HEK293T (cell line): ENCODE measurements at regions not wholly inside any gene's neighbourhood (a gene's known extent, or its start where the extent isn't known, plus 50 kb on each side); places are given as distances from the start of the nearest gene placed in this dataset.

ENCODE experiments used
- CTCF ChIA-PET: fragments of 350-600 bp; formaldehyde crosslinking; extraction: SDS; loops from one replicate; lab custom pipeline; 2021; ENCODE audit warnings: antibody characterized with exemption, inconsistent platforms; lab: Yijun Ruan, JAX
- POLR2A ChIA-PET: fragments of 350-600 bp; formaldehyde crosslinking; extraction: SDS; loops from one replicate; lab custom pipeline; 2020; ENCODE audit warnings: antibody characterized with exemption, inconsistent platforms; lab: Yijun Ruan, JAX
- DNase-seq: peaks from one replicate; pipeline ENCODE4 v3.0.0; 2012; ENCODE audit warnings: mixed read lengths; ENCODE audit errors: extremely low spot score
- ARNT ChIP-seq: fragments of 450-650 bp; IDR thresholded peaks from 2 replicates; pipeline ENCODE4 v1.6.1; 2017; ENCODE audit warnings: mild to moderate bottlenecking
- BHLHE40 ChIP-seq: fragments of 450-650 bp; IDR thresholded peaks from 2 replicates; pipeline ENCODE4 v1.6.1; 2016; ENCODE audit warnings: mild to moderate bottlenecking, moderate library complexity, borderline replicate concordance
- CTBP1 ChIP-seq: fragments of 450-650 bp; IDR thresholded peaks from 2 replicates; pipeline ENCODE4 v1.6.1; 2016; ENCODE audit warnings: borderline replicate concordance
- ELF4 ChIP-seq: fragments of 450-650 bp; IDR thresholded peaks from 2 replicates; pipeline ENCODE4 v1.6.1; 2017; ENCODE audit warnings: antibody characterized with exemption
- FOXA1 ChIP-seq: fragments of 450-650 bp; IDR thresholded peaks from 2 replicates; pipeline ENCODE4 v1.6.1; 2016; ENCODE audit warnings: mild to moderate bottlenecking
- FOXK2 ChIP-seq: fragments of 450-650 bp; IDR thresholded peaks from 2 replicates; pipeline ENCODE4 v1.6.1; 2016; ENCODE audit warnings: mild to moderate bottlenecking
- FOXM1 ChIP-seq: fragments of 450-650 bp; IDR thresholded peaks from 2 replicates; pipeline ENCODE4 v1.6.1; 2017; ENCODE audit warnings: mild to moderate bottlenecking, borderline replicate concordance
- HDGF ChIP-seq: fragments of 450-650 bp; IDR thresholded peaks from 2 replicates; pipeline ENCODE4 v1.6.1; 2017; ENCODE audit warnings: antibody characterized with exemption, borderline replicate concordance
- L3MBTL2 ChIP-seq: fragments of 450-650 bp; conservative IDR thresholded peaks from 2 replicates; pipeline ENCODE4 v1.6.1; 2016; ENCODE audit warnings: mild to moderate bottlenecking
- LEF1 ChIP-seq: fragments of 450-650 bp; IDR thresholded peaks from 2 replicates; pipeline ENCODE4 v1.6.1; 2017; ENCODE audit warnings: mild to moderate bottlenecking, borderline replicate concordance
- NFRKB ChIP-seq: fragments of 450-650 bp; IDR thresholded peaks from 2 replicates; pipeline ENCODE4 v1.6.1; 2016; ENCODE audit warnings: mild to moderate bottlenecking, moderate library complexity
- SP1 ChIP-seq: fragments of 450-650 bp; IDR thresholded peaks from 2 replicates; pipeline ENCODE4 v1.6.1; 2017
- SUZ12 ChIP-seq: fragments of 450-650 bp; IDR thresholded peaks from 2 replicates; pipeline ENCODE4 v1.6.1; 2016; ENCODE audit warnings: mild to moderate bottlenecking
- TARDBP ChIP-seq: fragments of 450-650 bp; IDR thresholded peaks from 2 replicates; pipeline ENCODE4 v1.6.1; 2016
- ZNF384 ChIP-seq: fragments of 450-650 bp; IDR thresholded peaks from 2 replicates; pipeline ENCODE4 v1.6.1; 2016
- TF ChIP-seq, protein P1 (sequence below): fragments of 450-650 bp; IDR thresholded peaks from 2 replicates; pipeline ENCODE4 v1.6.1; 2016

DNA sequence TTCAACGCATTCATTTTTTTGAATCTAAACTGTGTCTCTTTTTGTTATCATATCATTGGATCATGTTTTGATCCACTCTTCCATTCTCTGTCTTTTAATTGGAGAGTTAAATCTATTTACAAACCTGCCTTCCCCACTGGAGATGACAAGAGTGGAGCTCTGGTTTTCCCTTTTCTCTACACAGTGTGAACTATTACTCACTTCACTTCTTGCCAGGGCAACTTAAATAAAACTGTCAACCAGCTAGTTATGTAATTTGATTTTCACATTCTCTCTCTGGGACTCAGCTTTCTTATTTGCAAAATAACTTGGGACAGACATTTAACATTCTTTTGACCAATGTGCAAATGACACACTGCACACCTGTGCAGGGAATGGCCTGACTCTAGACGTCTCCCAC is 230.8 kb upstream of the CST7 start:
- POLR2A ChIA-PET: no interaction called here
- CTCF ChIA-PET: no interaction called here
- no peak for DNase-seq
- TF ChIP-seq HDGF (no peak), TARDBP (no peak), ZNF384 (no peak), CTBP1 (no peak), SUZ12 (no peak), FOXA1 (no peak), FOXM1 (no peak), FOXK2 (no peak), NFRKB (no peak), SP1 (no peak), ARNT (no peak), ELF4 (no peak), L3MBTL2 (no peak)
- TF ChIP-seq, protein P1, sequence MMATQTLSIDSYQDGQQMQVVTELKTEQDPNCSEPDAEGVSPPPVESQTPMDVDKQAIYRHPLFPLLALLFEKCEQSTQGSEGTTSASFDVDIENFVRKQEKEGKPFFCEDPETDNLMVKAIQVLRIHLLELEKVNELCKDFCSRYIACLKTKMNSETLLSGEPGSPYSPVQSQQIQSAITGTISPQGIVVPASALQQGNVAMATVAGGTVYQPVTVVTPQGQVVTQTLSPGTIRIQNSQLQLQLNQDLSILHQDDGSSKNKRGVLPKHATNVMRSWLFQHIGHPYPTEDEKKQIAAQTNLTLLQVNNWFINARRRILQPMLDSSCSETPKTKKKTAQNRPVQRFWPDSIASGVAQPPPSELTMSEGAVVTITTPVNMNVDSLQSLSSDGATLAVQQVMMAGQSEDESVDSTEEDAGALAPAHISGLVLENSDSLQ: no peak

DNA sequence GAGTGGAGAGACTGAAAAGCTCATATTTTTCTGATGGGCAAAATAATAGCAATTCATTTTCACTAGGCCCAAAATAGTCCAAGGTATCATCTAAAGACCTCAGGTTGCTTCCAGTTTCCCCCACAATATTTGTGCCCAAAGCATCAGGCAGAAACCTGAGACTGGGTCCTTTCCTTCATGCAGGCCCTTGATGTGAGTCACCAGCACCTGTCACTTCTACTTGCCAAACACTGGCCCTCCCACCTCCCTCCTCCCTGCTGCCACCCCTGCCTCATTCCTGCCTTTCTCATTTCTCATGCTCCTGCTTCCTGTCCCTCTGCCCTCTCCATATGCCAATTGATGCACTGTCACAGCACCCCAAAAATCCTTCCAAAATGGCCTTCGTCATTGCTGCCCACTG is 230.4 kb upstream of the CST7 start:
- no peak for DNase-seq
- ChIA-PET POLR2A (no interaction called here), CTCF (no interaction called here)
- TF ChIP-seq TARDBP: no peak

GRCh38 chr20:24720957-24721356 is 228.1 kb upstream of the CST7 start:
- no peak for DNase-seq
- POLR2A ChIA-PET: no interaction called here
- CTCF ChIA-PET: no interaction called here
- TF ChIP-seq SUZ12 (no peak), CTBP1 (no peak), HDGF (no peak), ELF4 (no peak), FOXK2 (no peak), LEF1 (no peak), BHLHE40 (no peak), ZNF384 (no peak), L3MBTL2 (no peak), FOXM1 (no peak), NFRKB (no peak), SP1 (no peak), ARNT (no peak), FOXA1 (no peak)
- TF ChIP-seq, protein P1: no peak

- TF ChIP-seq ARNT (no peak), FOXA1 (no peak), LEF1 (no peak), L3MBTL2 (no peak), HDGF (no peak), ELF4 (no peak), FOXK2 (no peak), ZNF384 (no peak), BHLHE40 (no peak), SP1 (no peak), CTBP1 (no peak), TARDBP (no peak), FOXM1 (no peak), NFRKB (no peak), SUZ12 (no peak)
- TF ChIP-seq, protein P1: no peak
- CTCF ChIA-PET: no interaction called here
- POLR2A ChIA-PET: no interaction called here
- no peak for DNase-seq
Measured at GRCh38 chr20:24721891-24722568, 227.0 kb upstream of the CST7 start.

- ChIA-PET CTCF (no interaction called here), POLR2A (no interaction called here)
- TF ChIP-seq ARNT (no peak), SP1 (no peak), FOXA1 (no peak), ELF4 (no peak), BHLHE40 (no peak), LEF1 (no peak), FOXK2 (no peak), TARDBP (no peak), L3MBTL2 (no peak), CTBP1 (no peak)
- no peak for DNase-seq
Measured at GRCh38 chr20:24722586-24722985, 226.5 kb upstream of the CST7 start.

DNA sequence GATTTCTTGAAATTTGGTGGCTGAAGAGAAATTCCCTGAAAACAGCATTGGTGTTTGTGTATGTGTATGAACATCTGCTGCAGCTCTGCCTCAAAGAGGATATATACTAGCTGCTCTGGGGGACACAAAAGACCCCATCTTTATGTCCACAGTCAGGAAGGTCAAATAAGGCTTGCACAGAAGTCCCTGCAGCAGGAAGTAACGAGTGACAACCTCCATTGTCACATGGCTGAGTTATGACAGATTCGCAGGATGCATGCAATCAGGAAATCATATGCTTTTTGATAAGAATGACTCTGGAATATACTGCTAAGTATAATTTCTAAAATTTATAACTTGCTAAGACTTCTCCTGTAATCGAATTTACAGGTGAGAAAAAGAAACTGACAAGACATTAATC is 225.9 kb upstream of the CST7 start:
- no peak for TF ChIP-seq FOXM1
- no peak for TF ChIP-seq SUZ12
- ChIA-PET CTCF (no interaction called here), POLR2A (no interaction called here)
- no peak for DNase-seq

- DNase-seq: no peak
- ChIA-PET POLR2A (no interaction called here), CTCF (no interaction called here)
- TF ChIP-seq FOXA1 (no peak), SUZ12 (no peak), TARDBP (no peak), LEF1 (no peak)
Measured at GRCh38 chr20:24723647-24724352, 225.3 kb upstream of the CST7 start.
